ENCODE measurements at regions not wholly inside any gene's neighbourhood (a gene's known extent, or its start where the extent isn't known, plus 50 kb on each side); places are given as distances from the start of the nearest gene placed in this dataset.

DNA sequence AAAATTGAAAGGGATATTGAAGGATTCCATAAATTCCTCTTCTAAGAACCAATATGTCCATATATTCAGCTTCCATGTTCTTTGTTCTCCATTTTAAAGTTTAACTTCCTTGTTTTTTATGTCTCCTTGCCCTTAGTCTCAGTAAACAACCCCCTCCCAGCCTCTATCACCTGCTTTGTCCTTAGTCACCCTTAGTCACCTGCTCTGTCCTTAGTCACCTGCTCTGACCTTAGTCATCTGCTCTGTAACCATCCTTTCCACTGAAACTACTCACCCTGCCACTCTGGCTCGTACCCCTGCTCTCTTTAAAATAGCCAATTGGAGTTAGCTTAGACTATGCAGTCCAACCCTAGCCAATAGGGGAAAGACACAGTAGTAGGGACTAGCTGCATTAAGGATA, 136.2 kb upstream of the TMEM106B start:
- ChIA-PET POLR2A (no interaction called here), CTCF (ENCODE audit: low intra/inter-chr PET ratio, low total read pairs) (no interaction called here)
- BruUV-seq (replicated peaks), result no TSS peak
- Histone ChIP-seq H4K20me1 (ENCODE audit: insufficient read depth, low read length) (no peaks in the 10 kb centered on the region), H3K79me2 (ENCODE audit: insufficient read depth, low read length) (no peaks in the 10 kb centered on the region), H2AFZ (ENCODE audit: low read length) (peak overlapping the region; percentile 15), H3K27ac (ENCODE audit: extremely low read length, insufficient read depth, low read length) (no peak overlapping the region), H3K4me1 (ENCODE audit: insufficient read depth, low read length) (no peaks in the 10 kb centered on the region), H3K9ac (ENCODE audit: insufficient read depth, low read depth, low read length) (no peak overlapping the region), H3K27me3 (ENCODE audit: control insufficient read depth in 1 of 2, insufficient read depth in 2 of 2, low read length in 2 of 2) (no peaks in the 10 kb centered on the region), H3K4me2 (ENCODE audit: low read depth, low read length) (no peak overlapping the region), H3K36me3 (replicated peaks in 1 of 2; ENCODE audit: control insufficient read depth in 1 of 2, insufficient read depth in 2 of 2, low read length in 2 of 2) (no peaks in the 10 kb centered on the region), H3K4me3 (replicated peaks in 1 of 3; ENCODE audit: insufficient read depth in 1 of 3, low read depth in 2 of 3, low read length in 3 of 3) (no peak overlapping the region), H3K9me3 (ENCODE audit: low read length) (peaks cover 25% of the 10 kb centered on the region)
- ATAC-seq (no peak), DNase-seq (ENCODE audit: low spot score) (no peak), FAIRE-seq (no peak)
- no peak for TF ChIP-seq ZFP62 (CRISPR knock-in tag; IDR thresholded peaks at IDR 0.05)
- TF ChIP-seq XRCC5 (optimal IDR thresholded peaks at IDR 0.05; ENCODE audit: low read length), result no peak
- TF ChIP-seq HES4 (CRISPR knock-in tag; IDR thresholded peaks at IDR 0.05; ENCODE audit: borderline replicate concordance), result no peak
- no peak for TF ChIP-seq HNF4A (CRISPR knock-in tag; IDR thresholded peaks at IDR 0.05)
- TF ChIP-seq ZNF792 (CRISPR knock-in tag; IDR thresholded peaks at IDR 0.05), result no peak
- TF ChIP-seq, protein P1, sequence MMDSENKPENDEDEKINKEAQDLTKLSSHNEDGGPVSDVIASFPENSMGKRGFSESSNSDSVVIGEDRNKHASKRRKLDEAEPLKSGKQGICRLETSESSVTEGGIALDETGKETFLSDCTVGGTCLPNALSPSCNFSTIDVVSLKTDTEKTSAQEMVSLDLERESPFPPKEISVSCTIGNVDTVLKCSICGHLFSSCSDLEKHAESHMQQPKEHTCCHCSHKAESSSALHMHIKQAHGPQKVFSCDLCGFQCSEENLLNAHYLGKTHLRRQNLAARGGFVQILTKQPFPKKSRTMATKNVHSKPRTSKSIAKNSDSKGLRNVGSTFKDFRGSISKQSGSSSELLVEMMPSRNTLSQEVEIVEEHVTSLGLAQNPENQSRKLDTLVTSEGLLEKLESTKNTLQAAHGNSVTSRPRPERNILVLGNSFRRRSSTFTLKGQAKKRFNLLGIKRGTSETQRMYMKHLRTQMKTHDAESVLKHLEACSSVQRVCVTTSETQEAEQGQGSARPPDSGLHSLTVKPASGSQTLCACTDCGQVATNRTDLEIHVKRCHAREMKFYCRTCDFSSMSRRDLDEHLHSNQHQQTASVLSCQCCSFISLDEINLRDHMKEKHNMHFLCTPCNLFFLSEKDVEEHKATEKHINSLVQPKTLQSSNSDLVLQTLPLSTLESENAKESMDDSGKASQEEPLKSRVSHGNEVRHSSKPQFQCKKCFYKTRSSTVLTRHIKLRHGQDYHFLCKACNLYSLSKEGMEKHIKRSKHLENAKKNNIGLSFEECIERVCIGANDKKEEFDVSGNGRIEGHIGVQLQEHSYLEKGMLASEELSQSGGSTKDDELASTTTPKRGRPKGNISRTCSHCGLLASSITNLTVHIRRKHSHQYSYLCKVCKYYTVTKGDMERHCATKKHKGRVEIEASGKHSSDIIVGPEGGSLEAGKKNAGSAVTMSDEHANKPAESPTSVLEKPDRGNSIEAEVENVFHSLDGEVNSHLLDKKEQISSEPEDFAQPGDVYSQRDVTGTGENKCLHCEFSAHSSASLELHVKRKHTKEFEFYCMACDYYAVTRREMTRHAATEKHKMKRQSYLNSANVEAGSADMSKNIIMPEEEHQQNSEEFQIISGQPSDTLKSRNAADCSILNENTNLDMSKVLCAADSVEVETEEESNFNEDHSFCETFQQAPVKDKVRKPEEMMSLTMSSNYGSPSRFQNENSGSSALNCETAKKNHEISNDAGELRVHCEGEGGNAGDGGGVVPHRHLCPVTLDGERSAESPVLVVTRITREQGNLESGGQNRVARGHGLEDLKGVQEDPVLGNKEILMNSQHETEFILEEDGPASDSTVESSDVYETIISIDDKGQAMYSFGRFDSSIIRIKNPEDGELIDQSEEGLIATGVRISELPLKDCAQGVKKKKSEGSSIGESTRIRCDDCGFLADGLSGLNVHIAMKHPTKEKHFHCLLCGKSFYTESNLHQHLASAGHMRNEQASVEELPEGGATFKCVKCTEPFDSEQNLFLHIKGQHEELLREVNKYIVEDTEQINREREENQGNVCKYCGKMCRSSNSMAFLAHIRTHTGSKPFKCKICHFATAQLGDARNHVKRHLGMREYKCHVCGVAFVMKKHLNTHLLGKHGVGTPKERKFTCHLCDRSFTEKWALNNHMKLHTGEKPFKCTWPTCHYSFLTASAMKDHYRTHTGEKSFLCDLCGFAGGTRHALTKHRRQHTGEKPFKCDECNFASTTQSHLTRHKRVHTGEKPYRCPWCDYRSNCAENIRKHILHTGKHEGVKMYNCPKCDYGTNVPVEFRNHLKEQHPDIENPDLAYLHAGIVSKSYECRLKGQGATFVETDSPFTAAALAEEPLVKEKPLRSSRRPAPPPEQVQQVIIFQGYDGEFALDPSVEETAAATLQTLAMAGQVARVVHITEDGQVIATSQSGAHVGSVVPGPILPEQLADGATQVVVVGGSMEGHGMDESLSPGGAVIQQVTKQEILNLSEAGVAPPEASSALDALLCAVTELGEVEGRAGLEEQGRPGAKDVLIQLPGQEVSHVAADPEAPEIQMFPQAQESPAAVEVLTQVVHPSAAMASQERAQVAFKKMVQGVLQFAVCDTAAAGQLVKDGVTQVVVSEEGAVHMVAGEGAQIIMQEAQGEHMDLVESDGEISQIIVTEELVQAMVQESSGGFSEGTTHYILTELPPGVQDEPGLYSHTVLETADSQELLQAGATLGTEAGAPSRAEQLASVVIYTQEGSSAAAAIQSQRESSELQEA (CRISPR knock-in tag; IDR thresholded peaks at IDR 0.05; ENCODE audit: not compliant biosample characterization), result no peak
- TF ChIP-seq, protein P2, sequence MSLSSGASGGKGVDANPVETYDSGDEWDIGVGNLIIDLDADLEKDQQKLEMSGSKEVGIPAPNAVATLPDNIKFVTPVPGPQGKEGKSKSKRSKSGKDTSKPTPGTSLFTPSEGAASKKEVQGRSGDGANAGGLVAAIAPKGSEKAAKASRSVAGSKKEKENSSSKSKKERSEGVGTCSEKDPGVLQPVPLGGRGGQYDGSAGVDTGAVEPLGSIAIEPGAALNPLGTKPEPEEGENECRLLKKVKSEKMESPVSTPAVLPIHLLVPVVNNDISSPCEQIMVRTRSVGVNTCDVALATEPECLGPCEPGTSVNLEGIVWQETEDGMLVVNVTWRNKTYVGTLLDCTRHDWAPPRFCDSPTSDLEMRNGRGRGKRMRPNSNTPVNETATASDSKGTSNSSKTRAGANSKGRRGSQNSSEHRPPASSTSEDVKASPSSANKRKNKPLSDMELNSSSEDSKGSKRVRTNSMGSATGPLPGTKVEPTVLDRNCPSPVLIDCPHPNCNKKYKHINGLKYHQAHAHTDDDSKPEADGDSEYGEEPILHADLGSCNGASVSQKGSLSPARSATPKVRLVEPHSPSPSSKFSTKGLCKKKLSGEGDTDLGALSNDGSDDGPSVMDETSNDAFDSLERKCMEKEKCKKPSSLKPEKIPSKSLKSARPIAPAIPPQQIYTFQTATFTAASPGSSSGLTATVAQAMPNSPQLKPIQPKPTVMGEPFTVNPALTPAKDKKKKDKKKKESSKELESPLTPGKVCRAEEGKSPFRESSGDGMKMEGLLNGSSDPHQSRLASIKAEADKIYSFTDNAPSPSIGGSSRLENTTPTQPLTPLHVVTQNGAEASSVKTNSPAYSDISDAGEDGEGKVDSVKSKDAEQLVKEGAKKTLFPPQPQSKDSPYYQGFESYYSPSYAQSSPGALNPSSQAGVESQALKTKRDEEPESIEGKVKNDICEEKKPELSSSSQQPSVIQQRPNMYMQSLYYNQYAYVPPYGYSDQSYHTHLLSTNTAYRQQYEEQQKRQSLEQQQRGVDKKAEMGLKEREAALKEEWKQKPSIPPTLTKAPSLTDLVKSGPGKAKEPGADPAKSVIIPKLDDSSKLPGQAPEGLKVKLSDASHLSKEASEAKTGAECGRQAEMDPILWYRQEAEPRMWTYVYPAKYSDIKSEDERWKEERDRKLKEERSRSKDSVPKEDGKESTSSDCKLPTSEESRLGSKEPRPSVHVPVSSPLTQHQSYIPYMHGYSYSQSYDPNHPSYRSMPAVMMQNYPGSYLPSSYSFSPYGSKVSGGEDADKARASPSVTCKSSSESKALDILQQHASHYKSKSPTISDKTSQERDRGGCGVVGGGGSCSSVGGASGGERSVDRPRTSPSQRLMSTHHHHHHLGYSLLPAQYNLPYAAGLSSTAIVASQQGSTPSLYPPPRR (CRISPR knock-in tag; IDR thresholded peaks at IDR 0.05; ENCODE audit: borderline replicate concordance), result no peak
- TF ChIP-seq SSRP1 (CRISPR knock-in tag; IDR thresholded peaks at IDR 0.05), result no peak
- TF ChIP-seq NR2F2 (IDR thresholded peaks at IDR 0.05; ENCODE audit: borderline replicate concordance, low read depth), result no peak
- TF ChIP-seq DPF2 (CRISPR knock-in tag; IDR thresholded peaks at IDR 0.05; ENCODE audit: borderline replicate concordance, low read depth), result no peak
- no peak for TF ChIP-seq FOSL2 (CRISPR knock-in tag; IDR thresholded peaks at IDR 0.05)
- TF ChIP-seq AKAP8 (CRISPR knock-in tag; IDR thresholded peaks at IDR 0.05), result no peak
- in situ Hi-C loops (cut with HindIII; ENCODE audit: extremely low pct_ligation_motif_present, low pct_unique_long_range_greater_than_20kb), result no loop called here
- 0% methylated on average over 1 of the region's 1 CpG for WGBS (ENCODE audit: low lambda C conversion rate)
- intact Hi-C loops (cut with micrococcal nuclease; ENCODE audit: unreplicated experiment), result no loop called here

All from HepG2 (cell line).